ENCODE measurements at regions not wholly inside any gene's neighbourhood (a gene's known extent, or its start where the extent isn't known, plus 50 kb on each side); places are given as distances from the start of the nearest gene placed in this dataset.
A peak's percentile ranks its signal among the peaks of the same experiment; 100 is the strongest.
"Not testable (repeated sequence)": the region's sequence is repeated elsewhere in the genome, so short reads cannot be mapped to it uniquely, and the experiment has no call there.

DNA sequence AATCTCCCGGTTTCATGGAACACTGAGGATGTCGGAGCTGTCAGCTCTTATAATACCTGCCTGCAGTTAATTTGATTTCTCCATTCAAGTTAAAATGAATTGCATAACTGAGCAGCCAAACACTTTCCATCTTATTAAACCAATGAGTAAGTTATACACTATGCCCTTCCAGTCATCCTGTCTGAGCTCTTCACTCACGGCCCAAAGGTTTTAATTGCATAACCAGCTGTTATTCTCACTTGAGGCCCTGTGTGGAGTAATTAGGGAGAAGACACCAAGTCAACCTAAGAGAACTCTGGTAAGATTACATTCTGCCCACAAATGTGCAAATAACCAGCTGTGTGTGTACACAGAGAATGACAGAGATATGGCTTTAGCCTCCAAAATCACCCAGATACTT is 303.5 kb downstream of the TBC1D4 start:
- peak; percentile 7 for DNase-seq (ENCODE audit: low read depth)

DNA sequence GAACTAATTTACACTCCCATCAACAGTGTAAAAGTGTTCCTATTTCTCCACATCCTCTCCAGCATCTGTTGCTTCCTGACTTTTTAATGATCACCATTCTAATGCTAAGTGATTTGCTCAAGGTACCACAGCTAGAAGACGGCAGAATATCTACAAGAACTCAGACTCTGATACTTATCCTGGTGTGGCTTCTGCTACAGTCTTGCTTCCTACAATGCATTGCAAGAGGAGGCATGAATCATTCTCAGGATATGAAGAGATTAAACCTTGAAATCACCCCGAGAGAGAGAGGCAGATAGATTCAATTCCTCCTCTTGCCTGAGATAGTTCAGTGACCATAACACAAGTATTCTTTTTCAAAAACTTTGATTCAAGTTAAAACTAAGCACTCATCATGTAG is 306.4 kb downstream of the TBC1D4 start:
- DNase-seq (ENCODE audit: low read depth) = peak; percentile 46

GRCh38 chr13:75175097-75175496 is 306.9 kb downstream of the TBC1D4 start:
- not testable (repeated sequence) for DNase-seq (ENCODE audit: low read depth)

- no peak for DNase-seq (ENCODE audit: low read depth)
These were observed 307.5 kb downstream of the TBC1D4 start for GRCh38 chr13:75174481-75174880.

DNA sequence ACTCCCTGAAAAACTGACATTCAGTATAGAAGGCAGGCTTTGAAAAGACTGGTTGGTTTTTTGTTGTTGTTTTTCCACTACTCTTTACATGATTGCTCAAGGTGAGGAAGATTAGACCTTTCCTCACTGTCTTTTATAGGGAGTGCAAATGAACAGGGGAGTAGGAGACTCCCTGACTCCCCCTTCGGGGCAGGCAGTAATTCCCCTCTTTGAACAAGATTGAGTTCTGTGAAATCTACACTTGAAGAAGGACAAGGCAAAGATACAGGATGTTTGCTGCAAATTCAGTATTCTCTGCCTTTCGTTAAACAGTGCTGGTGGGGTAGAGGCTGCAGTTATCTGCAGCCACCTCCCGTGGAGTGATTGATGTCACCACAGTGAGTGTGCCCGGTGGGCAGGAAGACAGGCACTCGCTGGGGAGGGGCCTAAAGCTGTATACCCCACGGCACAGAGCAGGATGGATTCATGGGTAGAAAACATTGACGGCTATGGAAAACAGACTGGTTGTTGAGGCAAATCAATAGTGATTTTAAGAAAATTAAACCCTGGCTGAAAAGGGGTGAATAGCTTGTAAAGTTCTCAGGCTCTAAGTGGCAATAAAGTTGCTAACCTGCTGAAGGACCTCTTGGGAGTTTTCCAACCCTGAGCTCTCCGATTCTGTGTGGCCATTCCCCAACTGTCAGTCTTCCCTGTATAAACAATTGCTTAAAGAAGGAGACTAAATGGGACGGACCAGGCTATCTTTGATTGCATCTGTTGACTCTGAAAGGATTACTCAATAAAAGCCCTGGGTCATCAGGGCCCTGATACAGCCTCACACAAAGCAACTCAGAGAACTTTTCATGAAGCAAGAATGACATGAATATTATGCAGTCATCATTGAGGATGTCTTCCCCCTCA is 308.3 kb downstream of the TBC1D4 start:
- peak; percentile 66 for DNase-seq (ENCODE audit: low read depth)

- DNase-seq (ENCODE audit: low read depth) = no peak
These were observed 311.7 kb downstream of the TBC1D4 start for GRCh38 chr13:75170311-75170710.

GRCh38 chr13:75165543-75166230 is 316.3 kb downstream of the TBC1D4 start:
- DNase-seq (ENCODE audit: low read depth) = no peak

GRCh38 chr13:75161804-75162203 is 320.2 kb downstream of the TBC1D4 start:
- no peak for DNase-seq (ENCODE audit: low read depth)

- no peak for DNase-seq (ENCODE audit: low read depth)
These were observed 321.0 kb downstream of the TBC1D4 start for GRCh38 chr13:75160984-75161383.

DNA sequence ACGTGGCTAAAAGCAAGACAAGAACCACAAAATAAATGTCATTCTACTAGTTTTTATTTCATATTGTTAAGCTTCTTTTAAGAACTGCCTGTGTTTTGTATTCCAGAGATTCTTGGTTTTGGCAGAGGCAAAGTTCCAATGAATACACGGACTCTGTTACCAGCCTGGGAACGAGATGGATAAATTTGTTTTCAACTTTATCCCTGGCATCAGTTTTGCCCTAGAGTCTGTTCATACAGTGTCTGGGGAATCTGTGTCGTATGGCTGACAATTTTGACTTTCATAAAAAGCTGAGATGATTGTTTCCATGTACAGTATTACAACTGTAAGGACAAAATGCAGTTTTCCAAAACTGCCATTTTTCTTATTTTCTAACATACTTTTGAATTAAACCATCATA is 327.6 kb downstream of the TBC1D4 start:
- no peak for DNase-seq (ENCODE audit: low read depth)

- no peak for DNase-seq (ENCODE audit: low read depth)
These were observed 328.1 kb downstream of the TBC1D4 start for GRCh38 chr13:75153834-75154233.

GRCh38 chr13:75153386-75153785 is 328.6 kb downstream of the TBC1D4 start:
- no peak for DNase-seq (ENCODE audit: low read depth)

GRCh38 chr13:75151081-75151643 is 330.8 kb downstream of the TBC1D4 start:
- peak; percentile 75 for DNase-seq (ENCODE audit: low read depth)

DNA sequence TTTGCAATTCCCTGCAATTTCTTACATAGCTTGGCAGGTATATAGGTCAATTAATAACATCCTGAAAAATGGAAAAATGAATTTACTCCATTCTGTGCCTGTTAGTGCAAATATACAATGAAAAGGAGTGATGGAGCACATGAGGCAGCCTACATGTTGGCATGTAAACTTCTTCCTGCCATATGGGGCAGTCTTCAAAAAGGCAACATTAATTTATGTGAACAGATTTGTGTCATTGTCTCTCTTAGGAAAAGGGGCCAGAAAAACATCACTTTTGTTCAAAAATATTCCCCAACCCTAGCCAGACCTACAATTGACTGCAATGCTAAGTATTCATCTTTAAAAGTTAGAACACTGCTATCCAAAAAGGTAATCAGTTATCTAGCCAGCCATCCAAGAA is 332.2 kb downstream of the TBC1D4 start:
- no peak for DNase-seq (ENCODE audit: low read depth)

DNA sequence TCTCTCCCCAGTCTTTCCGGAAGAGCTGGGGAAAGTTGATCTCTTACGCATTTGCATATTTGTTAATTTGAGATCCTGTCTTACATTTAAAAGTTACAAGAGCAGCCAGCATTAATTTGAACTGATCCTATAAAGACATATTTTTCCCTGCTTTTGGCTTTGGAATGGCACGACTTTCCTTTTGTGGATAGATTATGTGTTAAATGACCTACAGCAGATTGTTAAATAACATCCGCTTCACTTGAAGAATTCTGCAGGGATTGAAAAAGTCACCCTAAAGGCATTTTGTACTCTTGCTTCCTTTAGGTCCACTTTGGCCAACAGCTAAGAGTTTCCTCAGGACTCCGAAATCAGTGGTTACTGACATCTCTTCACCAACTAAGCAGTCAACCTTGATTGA is 334.0 kb downstream of the TBC1D4 start:
- DNase-seq (ENCODE audit: low read depth) = no peak

DNA sequence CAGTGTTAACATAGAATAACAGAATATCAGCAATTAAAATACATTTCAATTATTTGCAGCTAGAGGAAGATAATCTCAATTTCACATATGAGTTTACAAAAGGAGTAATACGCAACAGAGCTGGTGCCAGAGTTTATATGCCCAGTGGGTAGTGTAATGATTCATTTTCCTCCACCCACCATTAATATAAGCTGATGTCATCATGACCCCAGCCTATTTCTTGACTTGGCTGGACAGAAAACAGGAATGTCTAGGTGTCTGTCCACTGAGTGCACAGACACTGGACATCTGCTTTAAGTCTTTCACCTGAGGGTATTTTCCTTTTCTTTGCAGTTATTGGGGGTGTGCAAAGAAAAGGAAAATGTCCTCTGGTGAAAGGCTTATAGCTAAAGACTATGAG is 335.5 kb downstream of the TBC1D4 start:
- peak; percentile 31 for DNase-seq (ENCODE audit: low read depth)

DNA sequence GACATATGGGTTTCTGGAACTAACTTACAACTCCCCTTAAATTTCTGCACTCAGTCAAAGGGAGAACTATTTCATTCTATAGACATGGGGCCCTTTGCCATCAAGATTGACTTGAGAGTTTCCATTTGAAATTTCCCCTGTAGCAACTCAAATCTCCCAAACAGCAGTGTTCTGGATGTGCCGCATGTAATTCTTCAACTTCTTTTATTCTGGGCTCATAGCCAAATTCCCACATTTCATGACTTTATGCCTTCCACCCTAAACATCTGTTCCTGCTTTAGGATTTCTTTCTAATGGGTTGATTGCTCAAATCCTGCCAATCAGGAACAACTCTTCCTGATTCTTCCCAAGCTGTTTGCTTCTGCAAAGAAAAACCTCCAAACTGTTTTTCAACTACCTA is 336.0 kb downstream of the TBC1D4 start:
- no peak for DNase-seq (ENCODE audit: low read depth)

DNA sequence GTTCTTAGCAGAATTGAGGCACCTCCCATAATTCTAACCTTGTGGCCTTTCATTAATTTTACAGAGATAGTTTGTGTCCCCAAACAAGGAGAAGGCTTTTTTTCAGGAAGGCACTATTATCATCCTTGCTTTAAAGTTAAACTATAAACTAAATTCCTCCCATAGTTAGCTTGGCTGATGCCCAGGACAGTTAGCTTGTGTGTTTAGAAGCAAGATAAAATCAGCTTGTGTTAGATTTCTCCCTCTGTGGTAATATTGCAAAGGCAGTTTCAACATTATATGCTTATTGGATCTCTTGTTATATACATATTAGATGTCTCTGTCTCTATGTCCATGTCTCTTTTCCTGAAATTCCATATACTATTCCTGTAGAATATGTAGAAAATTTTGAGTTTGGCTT is 342.7 kb downstream of the TBC1D4 start:
- peak; percentile 60 for DNase-seq (ENCODE audit: low read depth)

- DNase-seq (ENCODE audit: low read depth) = no peak
These were observed 343.9 kb downstream of the TBC1D4 start for GRCh38 chr13:75137911-75138571.

GRCh38 chr13:75136151-75136550 is 345.8 kb downstream of the TBC1D4 start:
- DNase-seq (ENCODE audit: low read depth) = peak; percentile 33

- DNase-seq (ENCODE audit: low read depth) = peak; percentile 96
These were observed 346.6 kb downstream of the TBC1D4 start for GRCh38 chr13:75135325-75135825.
